HEK293T (cell line): ENCODE measurements at regions not wholly inside any gene's neighbourhood (a gene's known extent, or its start where the extent isn't known, plus 50 kb on each side); places are given as distances from the start of the nearest gene placed in this dataset.

Experiments used
- BHLHE40 ChIP-seq: fragments of 450-650 bp; IDR thresholded peaks from 2 replicates; pipeline ENCODE4 v1.6.1; 2016; ENCODE audit warnings: mild to moderate bottlenecking, moderate library complexity, borderline replicate concordance
- CTBP1 ChIP-seq: fragments of 450-650 bp; IDR thresholded peaks from 2 replicates; pipeline ENCODE4 v1.6.1; 2016; ENCODE audit warnings: borderline replicate concordance
- ELF4 ChIP-seq: fragments of 450-650 bp; IDR thresholded peaks from 2 replicates; pipeline ENCODE4 v1.6.1; 2017; ENCODE audit warnings: antibody characterized with exemption
- FOXA1 ChIP-seq: fragments of 450-650 bp; IDR thresholded peaks from 2 replicates; pipeline ENCODE4 v1.6.1; 2016; ENCODE audit warnings: mild to moderate bottlenecking
- HDGF ChIP-seq: fragments of 450-650 bp; IDR thresholded peaks from 2 replicates; pipeline ENCODE4 v1.6.1; 2017; ENCODE audit warnings: antibody characterized with exemption, borderline replicate concordance
- L3MBTL2 ChIP-seq: fragments of 450-650 bp; conservative IDR thresholded peaks from 2 replicates; pipeline ENCODE4 v1.6.1; 2016; ENCODE audit warnings: mild to moderate bottlenecking
- NFRKB ChIP-seq: fragments of 450-650 bp; IDR thresholded peaks from 2 replicates; pipeline ENCODE4 v1.6.1; 2016; ENCODE audit warnings: mild to moderate bottlenecking, moderate library complexity
- PKNOX1 ChIP-seq: fragments of 450-650 bp; IDR thresholded peaks from 2 replicates; pipeline ENCODE4 v1.6.1; 2016
- SP1 ChIP-seq: fragments of 450-650 bp; IDR thresholded peaks from 2 replicates; pipeline ENCODE4 v1.6.1; 2017
- SUZ12 ChIP-seq: fragments of 450-650 bp; IDR thresholded peaks from 2 replicates; pipeline ENCODE4 v1.6.1; 2016; ENCODE audit warnings: mild to moderate bottlenecking
- TARDBP ChIP-seq: fragments of 450-650 bp; IDR thresholded peaks from 2 replicates; pipeline ENCODE4 v1.6.1; 2016
- ZNF384 ChIP-seq: fragments of 450-650 bp; IDR thresholded peaks from 2 replicates; pipeline ENCODE4 v1.6.1; 2016

GRCh38 chr7:32144676-32145075 is 74.5 kb upstream of the PDE1C start:
- no peak for TF ChIP-seq NFRKB
- TF ChIP-seq SP1, result no peak
- TF ChIP-seq TARDBP, result no peak
- no peak for TF ChIP-seq SUZ12
- no peak for TF ChIP-seq BHLHE40
- no peak for TF ChIP-seq PKNOX1
- TF ChIP-seq FOXA1, result no peak
- TF ChIP-seq HDGF, result no peak
- no peak for TF ChIP-seq ELF4
- TF ChIP-seq ZNF384, result no peak
- TF ChIP-seq CTBP1, result no peak
- no peak for TF ChIP-seq L3MBTL2
